HCT116 (cell line): ENCODE measurements at regions not wholly inside any gene's neighbourhood (a gene's known extent, or its start where the extent isn't known, plus 50 kb on each side); places are given as distances from the start of the nearest gene placed in this dataset.

Experiments
- ATF3 ChIP-seq: IDR thresholded peaks from 2 replicates; pipeline ENCODE4 v1.6.1; 2012
- ELF1 ChIP-seq: IDR thresholded peaks from 2 replicates; pipeline ENCODE4 v1.6.1; 2012; ENCODE audit warnings: low read depth, borderline replicate concordance
- EZH2 ChIP-seq: fragments of 200-600 bp; sonication (generic); IDR thresholded peaks from 2 replicates; pipeline ENCODE4 v1.6.1; 2017; ENCODE audit warnings: antibody characterized with exemption, mixed run types
- EZH2phosphoT487 ChIP-seq: fragments of 200-600 bp; IDR thresholded peaks from 2 replicates; pipeline ENCODE4 v1.6.1; 2018; ENCODE audit warnings: antibody characterized with exemption, borderline replicate concordance
- POLR2A ChIP-seq: IDR thresholded peaks from 2 replicates; pipeline ENCODE4 v1.7.0; 2011; ENCODE audit warnings: borderline replicate concordance; ENCODE audit not compliant: insufficient read depth, insufficient read length; ENCODE audit errors: extremely low read depth
- POLR2AphosphoS5 ChIP-seq: IDR thresholded peaks from 2 replicates; pipeline ENCODE4 v1.6.1; 2011; ENCODE audit warnings: mild to moderate bottlenecking, low read depth, low read length, moderate library complexity
- RAD21 ChIP-seq: IDR thresholded peaks from 2 replicates; pipeline ENCODE4 v1.6.1; 2012; ENCODE audit warnings: low read depth, mild to moderate bottlenecking
- REST ChIP-seq: IDR thresholded peaks from 2 replicates; pipeline ENCODE4 v1.6.1; 2012; ENCODE audit warnings: low read depth
- SP1 ChIP-seq: IDR thresholded peaks from 2 replicates; pipeline ENCODE4 v1.6.1; 2012; ENCODE audit warnings: low read depth
- SRF ChIP-seq: IDR thresholded peaks from 2 replicates; pipeline ENCODE4 v1.6.1; 2012; ENCODE audit warnings: low read depth
- YY1 ChIP-seq: IDR thresholded peaks from 2 replicates; pipeline ENCODE4 v1.6.1; 2011; ENCODE audit warnings: low read length, low read depth, moderate library complexity, mild to moderate bottlenecking; ENCODE audit not compliant: insufficient replicate concordance; ENCODE audit errors: extremely low read depth
- ZBTB33 ChIP-seq: IDR thresholded peaks from 2 replicates; pipeline ENCODE4 v1.6.1; 2011; ENCODE audit warnings: mild to moderate bottlenecking, low read length, moderate library complexity; ENCODE audit not compliant: insufficient replicate concordance; ENCODE audit errors: extremely low read depth
- TF ChIP-seq, protein P1 (sequence below), 3 experiments: fragments of 200-600 bp in 1 of 3; sonication (generic) in 1 of 3; IDR thresholded peaks in 2 of 3; conservative IDR thresholded peaks in 1 of 3; 2 replicates each; pipeline ENCODE4 v1.5.1; 2012 to 2017; ENCODE audit warnings: low read depth in 2 of 3, low read length in 2 of 3, antibody characterized with exemption in 1 of 3, borderline replicate concordance in 1 of 3, control low read depth in 1 of 3, mild to moderate bottlenecking in 1 of 3, mixed read lengths in 1 of 3, mixed run types in 1 of 3, moderate library complexity in 1 of 3; ENCODE audit not compliant: insufficient read depth in 1 of 3
- TF ChIP-seq, protein P2 (sequence below): IDR thresholded peaks from 2 replicates; pipeline ENCODE4 v1.6.1; 2012

DNA sequence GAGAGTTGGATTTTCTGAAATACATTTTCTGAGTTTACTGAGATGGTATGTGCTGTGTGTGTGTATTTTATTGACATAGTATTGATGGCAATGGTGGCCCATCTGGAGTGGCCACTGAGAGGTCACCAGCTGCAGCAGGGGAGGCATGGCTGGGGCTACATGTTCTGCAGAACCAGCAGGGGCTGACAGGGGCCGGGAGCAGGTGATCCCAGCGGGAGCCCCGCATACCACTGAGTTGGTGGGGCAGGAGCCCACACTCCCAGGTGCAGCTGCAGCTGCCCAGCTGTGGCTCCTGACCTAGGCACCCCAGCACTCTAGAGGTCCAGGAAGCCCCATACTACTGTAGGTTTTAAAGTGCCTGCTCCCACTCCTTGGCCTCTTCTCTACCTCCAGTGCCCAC is 1044.2 kb upstream of the CDH9 start:
- TF ChIP-seq, protein P1, sequence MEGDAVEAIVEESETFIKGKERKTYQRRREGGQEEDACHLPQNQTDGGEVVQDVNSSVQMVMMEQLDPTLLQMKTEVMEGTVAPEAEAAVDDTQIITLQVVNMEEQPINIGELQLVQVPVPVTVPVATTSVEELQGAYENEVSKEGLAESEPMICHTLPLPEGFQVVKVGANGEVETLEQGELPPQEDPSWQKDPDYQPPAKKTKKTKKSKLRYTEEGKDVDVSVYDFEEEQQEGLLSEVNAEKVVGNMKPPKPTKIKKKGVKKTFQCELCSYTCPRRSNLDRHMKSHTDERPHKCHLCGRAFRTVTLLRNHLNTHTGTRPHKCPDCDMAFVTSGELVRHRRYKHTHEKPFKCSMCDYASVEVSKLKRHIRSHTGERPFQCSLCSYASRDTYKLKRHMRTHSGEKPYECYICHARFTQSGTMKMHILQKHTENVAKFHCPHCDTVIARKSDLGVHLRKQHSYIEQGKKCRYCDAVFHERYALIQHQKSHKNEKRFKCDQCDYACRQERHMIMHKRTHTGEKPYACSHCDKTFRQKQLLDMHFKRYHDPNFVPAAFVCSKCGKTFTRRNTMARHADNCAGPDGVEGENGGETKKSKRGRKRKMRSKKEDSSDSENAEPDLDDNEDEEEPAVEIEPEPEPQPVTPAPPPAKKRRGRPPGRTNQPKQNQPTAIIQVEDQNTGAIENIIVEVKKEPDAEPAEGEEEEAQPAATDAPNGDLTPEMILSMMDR (IDR thresholded peaks at IDR 0.05 in 2 of 3, conservative IDR thresholded peaks at IDR 0.05 in 1 of 3; ENCODE audit: borderline replicate concordance in 1 of 3, insufficient read depth in 1 of 3, low read depth in 2 of 3, low read length in 2 of 3), result no peak
- no peak for TF ChIP-seq EZH2
- TF ChIP-seq ATF3, result no peak
- TF ChIP-seq YY1, result no peak
- no peak for TF ChIP-seq EZH2phosphoT487
- no peak for TF ChIP-seq SRF
- TF ChIP-seq POLR2A, result no peak
- no peak for TF ChIP-seq POLR2AphosphoS5
- TF ChIP-seq REST, result no peak
- TF ChIP-seq, protein P2, sequence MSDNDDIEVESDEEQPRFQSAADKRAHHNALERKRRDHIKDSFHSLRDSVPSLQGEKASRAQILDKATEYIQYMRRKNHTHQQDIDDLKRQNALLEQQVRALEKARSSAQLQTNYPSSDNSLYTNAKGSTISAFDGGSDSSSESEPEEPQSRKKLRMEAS, result no peak
- TF ChIP-seq ZBTB33, result no peak
- no peak for TF ChIP-seq ELF1
- TF ChIP-seq RAD21, result no peak
- no peak for TF ChIP-seq SP1
